ENCODE measurements at regions not wholly inside any gene's neighbourhood (a gene's known extent, or its start where the extent isn't known, plus 50 kb on each side); places are given as distances from the start of the nearest gene placed in this dataset.

- DNase-seq (ENCODE audit: insufficient read length, low spot score) (no peak), FAIRE-seq (no peak)
- TF ChIP-seq POLR2A (IDR thresholded peaks at IDR 0.05; ENCODE audit: low read depth, low read length) (no peak), POU2F2 (IDR thresholded peaks at IDR 0.05; ENCODE audit: low read depth, low read length) (no peak), POLR2AphosphoS5 (IDR thresholded peaks at IDR 0.05; ENCODE audit: low read depth, low read length) (no peak), SPI1 (IDR thresholded peaks at IDR 0.05; ENCODE audit: low read depth, low read length) (no peak), PAX5 (IDR thresholded peaks at IDR 0.05; ENCODE audit: insufficient read depth, low read length, severe bottlenecking) (no peak), TAF1 (IDR thresholded peaks at IDR 0.05; ENCODE audit: low read depth, low read length) (no peak)
These were observed 141.7 kb upstream of the IQSEC1 start for GRCh38 chr3:13214847-13215472.

GRCh38 chr3:13213911-13214846 lies 140.9 kb upstream of the IQSEC1 start:
- no peak for FAIRE-seq
- TF ChIP-seq POLR2AphosphoS5 (IDR thresholded peaks at IDR 0.05; ENCODE audit: low read depth, low read length): no peak
- no peak for TF ChIP-seq TAF1 (IDR thresholded peaks at IDR 0.05; ENCODE audit: low read depth, low read length)
- no peak for TF ChIP-seq PAX5 (IDR thresholded peaks at IDR 0.05; ENCODE audit: insufficient read depth, low read length, severe bottlenecking)
- no peak for TF ChIP-seq SPI1 (IDR thresholded peaks at IDR 0.05; ENCODE audit: low read depth, low read length)

GRCh38 chr3:13213490-13213889 lies 140.3 kb upstream of the IQSEC1 start:
- no peak for TF ChIP-seq POU2F2 (IDR thresholded peaks at IDR 0.05; ENCODE audit: low read depth, low read length)
- TF ChIP-seq POLR2A (IDR thresholded peaks at IDR 0.05; ENCODE audit: low read depth, low read length): no peak
- no peak for TF ChIP-seq TAF1 (IDR thresholded peaks at IDR 0.05; ENCODE audit: low read depth, low read length)
- no peak for TF ChIP-seq SPI1 (IDR thresholded peaks at IDR 0.05; ENCODE audit: low read depth, low read length)
- no peak for TF ChIP-seq PAX5 (IDR thresholded peaks at IDR 0.05; ENCODE audit: insufficient read depth, low read length, severe bottlenecking)
- no peak for TF ChIP-seq POLR2AphosphoS5 (IDR thresholded peaks at IDR 0.05; ENCODE audit: low read depth, low read length)
- FAIRE-seq (no peak), DNase-seq (ENCODE audit: insufficient read length, low spot score) (no peak)

More at GRCh38 chr3:13213911-13214846, 140.9 kb upstream of the IQSEC1 start:
- no peak for DNase-seq (ENCODE audit: insufficient read length, low spot score)

- TF ChIP-seq POU2F2 (IDR thresholded peaks at IDR 0.05; ENCODE audit: low read depth, low read length): no peak
- DNase-seq (ENCODE audit: insufficient read length, low spot score) (no peak), FAIRE-seq (no peak)
These were observed 138.5 kb upstream of the IQSEC1 start for GRCh38 chr3:13211605-13212210.

- FAIRE-seq (no peak), DNase-seq (ENCODE audit: insufficient read length, low spot score) (no peak)
- TF ChIP-seq TAF1 (IDR thresholded peaks at IDR 0.05; ENCODE audit: low read depth, low read length) (no peak), POLR2A (IDR thresholded peaks at IDR 0.05; ENCODE audit: low read depth, low read length) (no peak), POLR2AphosphoS5 (IDR thresholded peaks at IDR 0.05; ENCODE audit: low read depth, low read length) (no peak), POU2F2 (IDR thresholded peaks at IDR 0.05; ENCODE audit: low read depth, low read length) (no peak), SPI1 (IDR thresholded peaks at IDR 0.05; ENCODE audit: low read depth, low read length) (no peak), PAX5 (IDR thresholded peaks at IDR 0.05; ENCODE audit: insufficient read depth, low read length, severe bottlenecking) (no peak)
These were observed 137.2 kb upstream of the IQSEC1 start for GRCh38 chr3:13210221-13210975.

- TF ChIP-seq PAX5 (IDR thresholded peaks at IDR 0.05; ENCODE audit: insufficient read depth, low read length, severe bottlenecking) (no peak), POLR2AphosphoS5 (IDR thresholded peaks at IDR 0.05; ENCODE audit: low read depth, low read length) (no peak), SPI1 (IDR thresholded peaks at IDR 0.05; ENCODE audit: low read depth, low read length) (no peak), POLR2A (IDR thresholded peaks at IDR 0.05; ENCODE audit: low read depth, low read length) (no peak), TAF1 (IDR thresholded peaks at IDR 0.05; ENCODE audit: low read depth, low read length) (no peak), POU2F2 (IDR thresholded peaks at IDR 0.05; ENCODE audit: low read depth, low read length) (no peak)
- no peak for FAIRE-seq
- no peak for DNase-seq (ENCODE audit: insufficient read length, low spot score)
These were observed 136.4 kb upstream of the IQSEC1 start for GRCh38 chr3:13209634-13209997.

GRCh38 chr3:13208706-13209633 lies 135.7 kb upstream of the IQSEC1 start:
- DNase-seq (ENCODE audit: insufficient read length, low spot score) (no peak), FAIRE-seq (no peak)
- TF ChIP-seq TAF1 (IDR thresholded peaks at IDR 0.05; ENCODE audit: low read depth, low read length) (no peak), PAX5 (IDR thresholded peaks at IDR 0.05; ENCODE audit: insufficient read depth, low read length, severe bottlenecking) (no peak), POLR2A (IDR thresholded peaks at IDR 0.05; ENCODE audit: low read depth, low read length) (no peak), POU2F2 (IDR thresholded peaks at IDR 0.05; ENCODE audit: low read depth, low read length) (no peak), POLR2AphosphoS5 (IDR thresholded peaks at IDR 0.05; ENCODE audit: low read depth, low read length) (no peak), SPI1 (IDR thresholded peaks at IDR 0.05; ENCODE audit: low read depth, low read length) (no peak)

GRCh38 chr3:13207975-13208705 lies 134.9 kb upstream of the IQSEC1 start:
- no peak for FAIRE-seq

More at GRCh38 chr3:13207975-13208705, 134.9 kb upstream of the IQSEC1 start:
- DNase-seq (ENCODE audit: insufficient read length, low spot score): no peak
- no peak for TF ChIP-seq SPI1 (IDR thresholded peaks at IDR 0.05; ENCODE audit: low read depth, low read length)
- no peak for TF ChIP-seq POU2F2 (IDR thresholded peaks at IDR 0.05; ENCODE audit: low read depth, low read length)
